Amniotic stem cell (primary cell): ENCODE measurements at regions not wholly inside any gene's neighbourhood (a gene's known extent, or its start where the extent isn't known, plus 50 kb on each side); places are given as distances from the start of the nearest gene placed in this dataset.

Experiments
- DNase-seq: peaks from one replicate; lab custom pipeline; 2025; lab: John Stamatoyannopoulos, UW

GRCh38 chr14:101359221-101360053 lies 201.9 kb upstream of the DIO3 start:
- no peak for DNase-seq

DNA sequence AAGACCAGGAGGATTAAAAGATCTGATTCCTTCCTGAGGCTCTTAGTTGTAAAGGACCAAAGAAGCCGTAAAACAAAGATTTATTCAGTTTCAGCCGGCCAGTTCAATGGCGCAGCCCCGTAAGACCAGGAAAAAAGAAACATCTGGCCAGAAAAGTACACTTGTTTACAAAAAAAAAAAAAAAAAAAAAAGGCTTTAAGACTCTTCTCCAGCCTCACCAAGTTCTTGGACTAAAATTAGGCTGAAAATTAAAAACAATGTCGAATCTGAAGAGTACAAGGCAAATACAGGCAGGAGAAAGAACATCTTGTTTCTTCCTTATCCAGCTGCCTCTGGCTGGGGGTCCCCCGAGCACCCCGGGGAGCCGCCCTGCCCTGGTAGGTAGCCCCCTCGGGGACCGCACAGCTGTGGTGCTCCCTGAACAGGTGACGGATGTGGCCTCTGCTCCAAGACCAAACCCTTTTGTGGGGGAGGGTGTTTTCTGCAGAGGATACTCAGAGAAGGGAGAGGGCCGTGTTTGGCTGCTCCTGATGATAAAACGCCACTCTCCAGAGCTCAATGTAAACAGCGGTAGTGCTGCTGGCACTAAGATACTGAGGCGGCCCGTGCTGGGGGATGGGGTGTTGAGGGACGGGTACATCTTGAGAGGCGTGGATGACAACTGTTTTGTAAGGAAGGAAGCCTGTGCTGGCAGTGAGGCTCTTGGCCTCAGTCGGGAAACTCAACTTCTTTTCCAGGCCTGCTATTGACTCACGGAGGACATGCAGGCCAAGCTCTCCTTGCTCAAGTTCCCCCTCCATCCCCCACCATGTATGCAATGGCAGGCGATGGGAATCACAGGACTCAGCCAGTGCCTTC lies 201.0 kb upstream of the DIO3 start:
- DNase-seq, result no peak

- DNase-seq, result no peak
Observed at GRCh38 chr14:101361044-101361443, 200.3 kb upstream of the DIO3 start.

GRCh38 chr14:101361451-101362433 lies 199.6 kb upstream of the DIO3 start:
- DNase-seq, result no peak

DNA sequence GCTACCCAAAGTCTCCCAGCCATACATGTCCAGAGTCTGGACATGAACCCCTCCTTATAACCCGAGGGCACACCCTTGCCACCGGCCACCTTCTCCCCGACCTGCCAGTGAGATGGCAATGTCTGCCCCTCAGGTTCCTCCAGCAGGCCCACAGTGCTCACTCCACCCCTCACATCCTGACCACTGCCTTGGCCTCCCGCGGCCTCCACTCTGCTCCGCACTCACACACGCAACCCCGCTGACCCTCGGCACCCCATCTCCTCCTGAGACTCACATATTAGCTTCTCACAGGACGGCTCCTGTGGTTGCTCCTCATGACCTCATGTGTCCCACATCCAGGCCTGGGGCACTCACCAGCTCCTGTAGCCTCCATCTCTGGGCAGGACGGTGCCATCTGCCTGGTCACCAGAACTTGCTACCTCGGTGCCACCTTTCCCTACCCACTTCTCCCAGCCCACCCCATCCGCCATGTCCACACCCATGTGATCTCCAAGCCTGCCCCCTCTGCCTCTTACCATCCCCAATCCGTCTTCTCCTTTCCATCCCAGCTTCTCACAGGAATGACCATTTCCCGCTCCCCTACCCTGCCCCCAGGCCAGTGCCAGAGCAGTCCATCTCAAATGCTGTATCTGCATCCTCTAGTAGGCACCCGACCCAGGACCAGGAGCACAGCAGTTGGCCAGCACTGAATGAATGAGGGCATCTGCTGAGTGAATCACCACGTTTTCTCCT lies 198.6 kb upstream of the DIO3 start:
- DNase-seq, result no peak

- DNase-seq, result no peak
Observed at GRCh38 chr14:101363261-101363555, 198.1 kb upstream of the DIO3 start.

DNA sequence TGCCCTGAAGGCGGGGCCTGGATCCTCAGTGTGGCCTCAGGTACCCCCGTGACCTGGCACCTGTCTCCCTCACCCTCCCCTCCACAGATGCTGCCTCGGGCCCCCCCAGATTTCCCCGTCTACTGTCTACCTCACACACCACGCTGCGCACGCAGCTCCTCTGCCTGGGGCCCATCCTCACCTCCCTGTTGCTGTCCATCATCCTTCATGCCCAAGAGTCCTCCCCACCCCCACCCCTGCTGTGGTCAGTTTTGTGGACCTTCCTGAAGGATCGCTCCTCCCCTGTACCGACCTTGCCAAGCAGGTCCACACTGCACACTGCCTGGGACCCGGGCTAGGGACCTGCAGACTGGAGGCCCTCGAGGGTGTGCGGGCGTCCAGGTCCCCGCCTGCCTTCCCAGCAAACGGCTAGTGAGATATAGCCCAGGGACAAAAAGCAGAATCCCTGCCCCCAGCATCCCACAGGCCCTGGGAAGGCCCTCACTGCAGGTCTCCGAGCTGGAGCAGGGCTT lies 197.4 kb upstream of the DIO3 start:
- no peak for DNase-seq

DNA sequence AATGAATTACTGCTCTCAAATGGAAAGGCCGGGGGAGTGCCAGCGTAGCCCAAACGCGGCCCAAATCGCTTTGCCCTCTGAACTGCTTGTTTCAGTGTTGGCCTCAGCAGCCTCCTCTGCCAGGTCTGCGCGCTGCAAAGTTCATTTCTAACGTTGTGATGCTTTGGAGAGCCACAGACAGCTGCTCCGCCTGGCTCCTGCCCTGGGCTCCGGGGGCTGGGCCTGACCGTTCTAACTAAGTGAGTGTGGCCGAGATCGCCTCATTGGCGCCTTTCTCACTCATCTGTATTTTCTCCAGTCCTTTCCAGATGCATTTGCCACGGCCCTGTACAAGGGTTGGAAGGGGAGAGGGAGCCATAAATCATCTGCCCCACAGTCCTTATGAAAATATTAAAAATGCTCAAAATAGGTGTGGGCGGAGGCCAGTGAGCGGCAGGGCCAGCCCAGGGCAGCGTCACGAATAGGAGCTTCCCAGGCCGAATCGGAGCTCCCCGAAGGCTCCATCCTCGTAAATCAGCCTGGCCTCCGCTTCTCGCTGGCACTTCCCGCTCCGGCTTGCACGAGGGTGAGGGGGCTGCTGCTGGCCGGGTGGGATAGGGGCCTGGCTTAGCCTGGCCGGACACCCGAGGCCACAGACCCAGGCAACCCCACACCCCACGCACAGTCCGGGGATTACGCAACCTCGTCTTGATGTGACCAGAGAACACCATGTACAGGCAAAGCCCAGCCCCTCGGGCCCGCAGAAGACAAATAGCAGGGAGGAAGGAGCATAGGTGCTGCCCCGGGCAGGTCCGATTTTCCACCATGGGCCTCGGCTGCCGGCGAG lies 196.6 kb upstream of the DIO3 start:
- no peak for DNase-seq

DNA sequence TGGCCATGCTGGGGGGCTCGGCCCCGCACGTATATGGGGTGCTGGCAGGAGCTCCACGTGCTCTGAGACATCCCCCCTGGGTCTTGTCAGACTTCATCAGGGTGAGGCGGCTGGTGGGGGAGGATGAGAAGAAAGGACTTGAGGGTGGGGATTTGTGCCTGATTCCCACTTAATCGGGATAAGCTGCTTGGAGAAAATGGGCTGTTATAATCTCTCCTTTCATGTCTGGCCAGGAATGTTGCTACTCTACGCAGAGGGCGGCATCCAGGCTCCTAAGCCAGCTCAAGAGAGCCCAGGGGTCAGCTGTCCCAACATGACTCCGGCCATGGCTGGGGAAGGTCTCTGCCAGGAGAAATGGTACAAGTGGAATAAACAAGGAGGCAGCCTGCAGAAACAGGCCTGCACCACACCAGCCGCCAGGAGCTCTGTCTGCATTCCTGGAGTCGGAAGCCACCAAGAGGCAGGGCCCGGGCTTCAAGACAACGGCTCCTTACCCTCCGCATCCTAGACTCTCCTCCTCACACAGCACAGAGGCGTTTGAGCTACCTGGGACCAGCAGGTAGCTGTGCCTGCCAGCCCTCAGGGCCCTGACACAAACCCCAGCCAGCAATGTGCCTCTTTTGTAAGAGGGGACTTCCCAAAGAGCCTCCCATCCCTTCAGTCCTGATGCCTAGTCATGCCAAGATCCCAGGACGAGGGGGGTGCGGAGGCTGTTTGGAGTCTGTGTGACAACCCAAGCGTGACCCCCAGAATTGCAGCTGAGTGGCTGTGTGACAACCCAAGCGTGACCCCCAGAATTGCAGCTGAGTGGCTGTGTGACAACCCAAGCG lies 195.8 kb upstream of the DIO3 start:
- no peak for DNase-seq

GRCh38 chr14:101367421-101368261 lies 193.7 kb upstream of the DIO3 start:
- no peak for DNase-seq

- DNase-seq, result no peak
Observed at GRCh38 chr14:101368629-101369028, 192.7 kb upstream of the DIO3 start.

GRCh38 chr14:101369194-101369915 lies 191.9 kb upstream of the DIO3 start:
- DNase-seq, result no peak

GRCh38 chr14:101369916-101370592 lies 191.2 kb upstream of the DIO3 start:
- DNase-seq, result no peak

DNA sequence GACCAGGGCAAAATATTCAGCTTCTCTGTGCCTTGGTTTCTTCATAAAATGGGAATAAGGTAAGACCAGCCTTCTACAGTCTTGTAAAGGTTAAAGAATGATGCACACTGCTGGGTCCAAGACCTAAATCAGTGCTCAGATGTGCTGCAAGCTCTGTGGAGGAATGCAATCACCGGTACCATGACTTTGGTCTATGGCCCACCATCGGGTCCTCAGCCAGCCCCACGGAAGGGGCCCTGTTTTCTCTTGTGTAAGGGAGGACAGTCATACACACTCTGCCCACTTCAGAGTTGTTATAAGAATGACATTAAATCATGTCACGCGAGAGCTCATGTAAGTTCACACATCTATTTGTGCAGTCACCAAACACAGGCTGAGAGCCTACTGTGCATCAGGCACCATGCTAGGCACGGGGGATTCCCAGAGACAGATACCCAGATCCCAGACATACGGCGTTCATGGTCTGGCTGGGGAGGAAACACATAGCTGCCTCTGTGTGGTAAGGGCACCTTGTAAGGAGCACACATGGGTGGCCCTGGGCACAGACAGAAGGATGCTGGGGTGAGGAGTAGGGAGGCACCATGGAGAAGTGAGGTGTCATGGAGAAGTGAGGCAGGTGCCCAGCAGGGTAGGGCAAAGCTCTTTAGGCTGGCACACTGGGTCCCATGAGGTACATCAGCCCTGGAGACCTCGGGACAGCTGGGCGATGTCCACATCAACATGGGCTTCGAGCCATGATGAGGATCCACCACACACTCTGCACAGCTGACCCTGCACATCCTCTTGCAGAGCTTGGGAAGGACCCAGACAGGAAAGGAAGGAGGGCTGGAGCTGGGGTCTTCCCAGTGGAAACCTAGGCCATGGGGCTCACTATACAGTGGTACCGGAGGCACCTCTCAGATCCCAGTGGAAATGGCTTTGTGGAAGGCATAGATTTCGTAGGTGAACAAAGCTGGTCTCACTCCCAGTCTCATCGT lies 190.4 kb upstream of the DIO3 start:
- no peak for DNase-seq

DNA sequence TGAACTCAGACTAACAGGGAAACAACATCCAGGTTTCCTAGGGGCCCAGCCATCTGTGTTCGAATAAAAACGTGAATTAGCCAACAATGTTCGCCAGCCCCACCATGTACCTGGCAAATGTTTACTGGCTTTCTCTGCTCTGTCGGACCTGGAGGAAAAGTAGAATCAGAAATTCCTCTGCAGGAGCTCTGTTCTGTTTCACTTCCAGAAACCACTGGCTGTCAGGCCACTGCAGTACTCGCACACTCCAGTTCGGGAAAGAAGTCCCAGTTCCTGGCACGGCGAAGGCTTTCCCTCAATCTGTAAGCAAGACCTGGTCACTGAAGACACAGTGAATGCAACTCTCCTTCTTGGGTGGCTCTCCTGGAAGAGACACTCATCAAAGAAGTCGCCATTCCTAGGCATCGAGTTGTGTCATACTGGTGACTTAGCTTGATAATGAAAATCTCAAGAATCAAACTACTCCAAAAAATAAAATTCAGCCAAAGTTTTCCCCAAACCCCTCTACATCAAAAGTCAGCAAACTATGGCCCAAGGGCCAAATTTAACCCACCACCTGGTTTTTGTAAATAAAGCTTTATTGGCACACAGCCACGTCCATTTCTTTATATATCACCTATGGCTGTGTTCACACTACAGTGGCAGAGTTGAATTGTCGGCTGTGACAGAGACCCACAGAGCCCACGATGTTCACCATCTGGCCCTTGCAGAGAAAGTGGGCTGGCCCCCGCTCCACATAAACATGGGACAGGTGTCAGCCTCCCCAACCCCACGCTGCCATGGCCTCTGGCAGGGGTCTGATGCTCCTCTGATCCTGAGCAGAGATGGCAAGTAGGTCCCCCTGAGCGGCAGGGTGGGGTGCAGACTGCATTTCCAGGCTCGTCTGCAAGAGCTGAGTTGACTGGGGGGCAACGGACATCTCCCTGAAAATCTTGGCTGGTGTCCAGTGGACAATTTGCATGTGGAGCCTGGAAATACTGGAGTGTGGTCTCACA lies 189.2 kb upstream of the DIO3 start:
- DNase-seq, result no peak
